Mammary epithelial cell (primary cell): ENCODE measurements at regions not wholly inside any gene's neighbourhood (a gene's known extent, or its start where the extent isn't known, plus 50 kb on each side); places are given as distances from the start of the nearest gene placed in this dataset.

Source experiments
- CTCF ChIP-seq, 2 donors: IDR thresholded peaks in 1 of 2; conservative IDR thresholded peaks in 1 of 2; 2 replicates each; pipeline ENCODE4 v1.5.1; 2011 to 2012; ENCODE audit warnings: inconsistent platforms in 2 of 2, low read length in 2 of 2, mild to moderate bottlenecking in 2 of 2, control low read depth in 1 of 2, low read depth in 1 of 2; ENCODE audit not compliant: insufficient read depth in 1 of 2; ENCODE audit errors: extremely low read depth in 1 of 2
- EZH2 ChIP-seq: IDR thresholded peaks from 2 replicates; pipeline ENCODE4 v1.6.1; 2012; ENCODE audit warnings: low read length, inconsistent platforms, borderline replicate concordance

- TF ChIP-seq CTCF (conservative IDR thresholded peaks at IDR 0.05 in 1 of 2, IDR thresholded peaks at IDR 0.05 in 1 of 2; ENCODE audit: extremely low read depth in 1 of 2, insufficient read depth in 1 of 2, low read depth in 1 of 2, low read length in 2 of 2) (no peak), EZH2 (no peak)
Measured at GRCh38 chr10:6713120-6713519, 133.0 kb upstream of the PRKCQ start.
